ENCODE measurements at regions not wholly inside any gene's neighbourhood (a gene's known extent, or its start where the extent isn't known, plus 50 kb on each side); places are given as distances from the start of the nearest gene placed in this dataset.

DNA sequence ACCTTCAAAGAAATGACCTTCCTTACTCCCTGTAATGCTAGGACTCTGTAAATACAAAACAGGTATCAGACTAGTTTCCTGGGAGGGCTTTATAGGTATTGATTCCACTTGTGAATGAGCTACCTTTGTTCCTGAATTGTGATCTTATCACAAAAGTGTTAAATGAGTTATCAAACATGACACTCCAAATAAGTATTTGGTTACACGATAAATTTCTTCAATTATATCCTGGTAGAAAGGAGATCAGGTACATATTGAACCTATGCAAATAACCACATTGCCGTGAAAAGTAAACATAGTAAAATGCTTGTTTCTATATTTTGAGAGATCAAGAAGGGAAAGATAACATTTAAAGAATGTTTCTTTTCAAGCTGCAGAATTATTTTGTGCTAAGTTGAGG lies 285.3 kb downstream of the HIVEP2 start:
- no peaks in the 10 kb centered on the region for H3K36me3 ChIP-seq (ENCODE audit: control insufficient read depth in 1 of 2, insufficient read depth in 2 of 2, low read length in 1 of 2)
- H3K9me3 ChIP-seq (ENCODE audit: control insufficient read depth, low read length), result no peaks in the 10 kb centered on the region
- H3K27ac ChIP-seq (ENCODE audit: low read depth in 1 of 2, low read length in 2 of 2), result no peak overlapping the region
- no peak for DNase-seq
- no peak overlapping the region for H3K4me3 ChIP-seq (ENCODE audit: low read length in 2 of 2)
- intact Hi-C loops (cut with DNase I), result no loop called here
- 62 to 67% methylated on average over 2 of the region's 2 CpGs for WGBS, 2 donors
- ATAC-seq (ENCODE audit: low FRiP score), result no peak
- no peaks in the 10 kb centered on the region for H3K4me1 ChIP-seq (ENCODE audit: control insufficient read depth in 1 of 2, insufficient read depth in 2 of 2, low read length in 2 of 2)
- H3K27me3 ChIP-seq (ENCODE audit: control insufficient read depth in 1 of 2, insufficient read depth in 2 of 2, low read length in 1 of 2), result no peaks in the 10 kb centered on the region

DNA sequence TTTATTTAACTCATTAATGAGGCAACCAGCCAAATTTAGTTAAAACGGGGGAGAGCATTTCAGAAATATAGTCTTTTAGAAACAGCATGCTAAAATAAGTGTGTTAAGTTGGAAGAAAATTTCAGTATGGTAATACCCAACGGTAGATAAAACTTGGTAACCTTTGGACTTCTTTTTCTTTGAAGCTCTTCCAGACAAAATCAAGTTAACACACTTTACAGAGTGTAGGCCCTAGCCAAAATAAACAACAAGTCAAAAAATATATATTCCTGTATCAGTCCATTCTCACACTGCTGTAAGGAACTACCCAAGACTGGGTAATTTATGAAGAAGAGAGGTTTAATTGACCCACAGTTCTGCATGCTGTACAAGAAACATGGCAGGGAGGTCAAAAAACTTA lies 279.6 kb downstream of the HIVEP2 start:
- intact Hi-C loops (cut with DNase I), result no loop called here
- DNase-seq (no peak), ATAC-seq (ENCODE audit: low FRiP score) (no peak)
- H3K9me3 ChIP-seq (ENCODE audit: control insufficient read depth, low read length), result peaks cover 1% of the 10 kb centered on the region
- whole genome bisulfite sequencing, 2 donors, result 33 to 43% methylated on average over 2 of the region's 2 CpGs
- no peaks in the 10 kb centered on the region for H3K36me3 ChIP-seq (ENCODE audit: control insufficient read depth in 1 of 2, insufficient read depth in 2 of 2, low read length in 1 of 2)
- no peaks in the 10 kb centered on the region for H3K4me1 ChIP-seq (ENCODE audit: control insufficient read depth in 1 of 2, insufficient read depth in 2 of 2, low read length in 2 of 2)
- no peak overlapping the region for H3K27ac ChIP-seq (ENCODE audit: low read depth in 1 of 2, low read length in 2 of 2)
- no peak overlapping the region for H3K4me3 ChIP-seq (ENCODE audit: low read length in 2 of 2)
- no peaks in the 10 kb centered on the region for H3K27me3 ChIP-seq (ENCODE audit: control insufficient read depth in 1 of 2, insufficient read depth in 2 of 2, low read length in 1 of 2)

DNA sequence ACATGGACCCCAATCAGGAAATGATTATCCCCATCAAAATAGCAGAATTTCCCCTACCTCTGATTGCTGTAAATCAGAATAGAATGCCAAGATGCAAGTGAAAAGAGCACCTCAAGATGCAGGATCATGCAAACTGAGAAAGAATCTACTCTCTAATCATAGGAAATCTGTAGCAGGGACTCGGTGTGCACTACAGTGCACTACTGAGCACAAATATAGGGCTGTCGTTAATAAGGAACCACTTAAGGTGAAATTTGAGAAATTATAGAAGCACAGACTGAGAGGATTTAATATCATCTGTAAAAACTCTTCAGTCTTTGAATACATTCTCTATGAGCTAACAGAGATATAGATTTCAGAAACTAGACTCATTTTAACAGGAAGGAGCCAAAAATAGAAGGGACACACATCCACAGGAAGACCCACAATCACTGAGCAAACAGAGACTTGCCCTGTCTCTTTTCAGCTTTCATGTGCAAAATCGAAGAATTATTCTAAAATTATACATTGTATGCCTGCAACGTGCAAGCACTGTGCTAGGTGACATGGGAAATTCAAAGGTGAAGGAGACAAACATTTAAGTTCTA lies 278.3 kb downstream of the HIVEP2 start:
- Histone ChIP-seq H3K4me1 (ENCODE audit: control insufficient read depth in 1 of 2, insufficient read depth in 2 of 2, low read length in 2 of 2) (no peaks in the 10 kb centered on the region), H3K4me3 (ENCODE audit: low read length in 2 of 2) (no peak overlapping the region), H3K9me3 (ENCODE audit: control insufficient read depth, low read length) (peaks cover 4% of the 10 kb centered on the region), H3K36me3 (ENCODE audit: control insufficient read depth in 1 of 2, insufficient read depth in 2 of 2, low read length in 1 of 2) (no peaks in the 10 kb centered on the region), H3K27me3 (ENCODE audit: control insufficient read depth in 1 of 2, insufficient read depth in 2 of 2, low read length in 1 of 2) (no peaks in the 10 kb centered on the region), H3K27ac (ENCODE audit: low read depth in 1 of 2, low read length in 2 of 2) (no peak overlapping the region)
- DNase-seq (no peak), ATAC-seq (ENCODE audit: low FRiP score) (no peak)
- 57 to 71% methylated on average over 4 of the region's 4 CpGs for WGBS, 2 donors
- intact Hi-C loops (cut with DNase I), result no loop called here

DNA sequence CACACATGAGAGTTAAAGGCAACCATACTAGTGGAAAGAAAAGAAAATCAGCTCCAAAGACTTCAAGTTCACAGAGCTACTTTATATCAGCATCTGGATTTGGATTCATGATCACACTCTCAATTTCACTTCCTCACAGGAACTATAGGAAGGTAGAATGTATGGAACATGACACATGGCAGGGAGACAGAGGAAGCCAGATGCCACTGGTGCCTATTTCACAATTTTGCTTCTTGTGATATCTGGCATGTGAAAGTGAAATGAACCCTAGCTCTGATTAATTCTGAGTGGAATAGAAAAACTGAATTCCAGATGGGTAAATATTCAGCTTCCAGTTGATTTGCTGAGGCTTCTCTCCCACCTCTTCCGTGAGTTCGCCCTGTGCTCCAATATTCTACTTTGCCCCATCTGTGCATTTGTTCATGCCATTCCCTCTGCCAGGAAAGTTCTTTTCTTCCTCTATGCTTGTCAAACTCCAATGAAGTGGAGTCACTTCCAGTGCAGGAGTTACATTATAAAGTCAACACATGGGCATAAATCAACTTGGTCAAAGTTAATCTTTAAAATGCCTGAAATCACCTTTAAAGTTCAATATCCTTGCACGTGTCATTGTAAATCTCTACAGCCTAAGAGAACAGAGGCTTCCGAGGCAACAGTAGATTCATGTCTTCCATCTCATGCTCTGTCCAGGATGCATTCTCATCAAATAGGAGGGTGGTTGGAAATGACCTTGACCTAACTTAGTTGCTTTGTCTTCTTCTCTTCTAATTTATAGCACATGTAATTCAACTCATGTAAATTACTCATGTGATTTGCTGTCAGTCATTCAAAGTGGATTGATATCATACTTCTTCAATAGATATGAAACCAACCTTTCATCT lies 275.3 kb downstream of the HIVEP2 start:
- ATAC-seq (ENCODE audit: low FRiP score) (no peak), DNase-seq (no peak)
- no peaks in the 10 kb centered on the region for H3K4me1 ChIP-seq (ENCODE audit: control insufficient read depth in 1 of 2, insufficient read depth in 2 of 2, low read length in 2 of 2)
- no peaks in the 10 kb centered on the region for H3K36me3 ChIP-seq (ENCODE audit: control insufficient read depth in 1 of 2, insufficient read depth in 2 of 2, low read length in 1 of 2)
- H3K27ac ChIP-seq (ENCODE audit: low read depth in 1 of 2, low read length in 2 of 2), result no peak overlapping the region
- no peaks in the 10 kb centered on the region for H3K27me3 ChIP-seq (ENCODE audit: control insufficient read depth in 1 of 2, insufficient read depth in 2 of 2, low read length in 1 of 2)
- 89 to 96% methylated on average over 4 of the region's 4 CpGs for WGBS, 2 donors
- intact Hi-C loops (cut with DNase I), result no loop called here
- H3K9me3 ChIP-seq (ENCODE audit: control insufficient read depth, low read length), result peaks cover 4% of the 10 kb centered on the region
- no peak overlapping the region for H3K4me3 ChIP-seq (ENCODE audit: low read length in 2 of 2)

DNA sequence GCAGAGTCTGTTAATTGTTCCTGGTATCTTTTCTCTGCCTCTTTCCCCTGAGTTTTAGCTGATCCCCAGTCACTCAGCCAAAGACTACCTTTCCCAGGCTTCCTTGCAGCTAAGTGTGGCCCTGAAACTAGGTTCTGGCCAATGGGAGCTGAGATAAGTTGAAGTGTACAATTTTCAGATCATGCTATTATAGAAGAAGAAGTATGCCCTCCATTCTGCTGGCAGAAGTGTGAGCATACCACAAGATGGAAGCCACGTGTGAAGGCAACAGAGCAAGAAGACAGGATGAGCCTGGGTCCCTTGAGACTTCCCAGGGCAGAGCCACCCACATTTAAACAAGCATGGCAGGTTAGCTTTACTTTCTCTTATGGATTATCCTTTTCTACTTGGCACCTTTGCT lies 273.2 kb downstream of the HIVEP2 start:
- intact Hi-C loops (cut with DNase I), result no loop called here
- no peak overlapping the region for H3K27ac ChIP-seq (ENCODE audit: low read depth in 1 of 2, low read length in 2 of 2)
- no peak for ATAC-seq (ENCODE audit: low FRiP score)

DNA sequence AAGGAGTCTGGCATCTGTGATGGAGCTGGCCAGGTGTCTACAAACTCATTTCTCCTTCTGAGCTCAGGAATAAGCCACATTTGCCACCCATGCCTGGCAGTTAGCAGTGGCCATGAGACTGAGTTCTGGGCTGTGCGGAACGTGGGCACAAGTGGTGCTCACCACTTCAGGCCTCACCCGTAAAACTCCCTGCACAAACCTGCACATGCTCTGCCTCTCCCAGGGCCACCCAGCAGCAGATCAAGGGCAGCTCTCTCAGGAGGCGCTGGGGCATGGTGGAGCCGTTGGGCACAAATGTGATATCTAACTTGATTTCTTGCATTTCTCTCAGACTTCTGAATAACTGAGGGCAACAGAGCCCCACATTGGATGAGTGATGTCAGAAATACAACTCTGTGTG lies 269.5 kb downstream of the HIVEP2 start:
- peaks cover 1% of the 10 kb centered on the region for H3K9me3 ChIP-seq (ENCODE audit: control insufficient read depth, low read length)
- no peak overlapping the region for H3K27ac ChIP-seq (ENCODE audit: low read depth in 1 of 2, low read length in 2 of 2)
- DNase-seq (no peak), ATAC-seq (ENCODE audit: low FRiP score) (no peak)
- H3K4me1 ChIP-seq (ENCODE audit: control insufficient read depth in 1 of 2, insufficient read depth in 2 of 2, low read length in 2 of 2), result peaks cover 0 to 4% of the 10 kb centered on the region in 2 donors
- no peak overlapping the region for H3K4me3 ChIP-seq (ENCODE audit: low read length in 2 of 2)
- H3K27me3 ChIP-seq (ENCODE audit: control insufficient read depth in 1 of 2, insufficient read depth in 2 of 2, low read length in 1 of 2), result no peaks in the 10 kb centered on the region
- intact Hi-C loops (cut with DNase I), result no loop called here
- no peaks in the 10 kb centered on the region for H3K36me3 ChIP-seq (ENCODE audit: control insufficient read depth in 1 of 2, insufficient read depth in 2 of 2, low read length in 1 of 2)
- WGBS, 2 donors, result 83 to 91% methylated on average over 5 of the region's 5 CpGs

More for the DNA sequence above, 273.2 kb downstream of the HIVEP2 start:
- H3K27me3 ChIP-seq (ENCODE audit: control insufficient read depth in 1 of 2, insufficient read depth in 2 of 2, low read length in 1 of 2), result no peaks in the 10 kb centered on the region
- 75 to 77% methylated on average over 1 of the region's 1 CpG for WGBS, 2 donors
- H3K4me1 ChIP-seq (ENCODE audit: control insufficient read depth in 1 of 2, insufficient read depth in 2 of 2, low read length in 2 of 2), result no peaks in the 10 kb centered on the region
- no peak overlapping the region for H3K4me3 ChIP-seq (ENCODE audit: low read length in 2 of 2)
- no peaks in the 10 kb centered on the region for H3K36me3 ChIP-seq (ENCODE audit: control insufficient read depth in 1 of 2, insufficient read depth in 2 of 2, low read length in 1 of 2)
- peaks cover 3% of the 10 kb centered on the region for H3K9me3 ChIP-seq (ENCODE audit: control insufficient read depth, low read length)
- no peak for DNase-seq

DNA sequence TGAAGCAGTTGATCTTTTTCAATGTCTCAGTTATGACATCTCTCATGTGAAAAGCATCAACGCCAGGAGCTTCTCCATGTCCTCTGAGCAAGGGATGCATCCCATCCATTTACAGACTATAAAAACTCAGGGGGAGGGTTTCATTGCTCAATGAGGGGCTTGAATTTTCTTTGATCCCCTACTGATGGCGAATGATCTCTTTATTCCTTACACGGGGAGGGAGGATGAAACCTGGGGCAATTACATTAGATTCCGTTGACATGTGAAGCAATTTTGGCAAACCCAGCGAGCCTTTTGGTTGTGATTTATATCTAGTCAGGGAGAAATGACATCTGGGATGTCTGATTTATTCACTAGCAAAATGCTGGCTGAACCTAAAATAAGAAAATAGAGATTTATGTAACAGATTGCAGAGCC lies 268.9 kb downstream of the HIVEP2 start:
- no peaks in the 10 kb centered on the region for H3K9me3 ChIP-seq (ENCODE audit: control insufficient read depth, low read length)
- H3K4me3 ChIP-seq (ENCODE audit: low read length in 2 of 2), result no peak overlapping the region
- 64 to 68% methylated on average over 5 of the region's 5 CpGs for WGBS, 2 donors
- intact Hi-C loops (cut with DNase I), result no loop called here
- H3K27ac ChIP-seq (ENCODE audit: low read depth in 1 of 2, low read length in 2 of 2), result no peak overlapping the region
- DNase-seq (no peak), ATAC-seq (ENCODE audit: low FRiP score) (no peak)
- no peaks in the 10 kb centered on the region for H3K36me3 ChIP-seq (ENCODE audit: control insufficient read depth in 1 of 2, insufficient read depth in 2 of 2, low read length in 1 of 2)
- H3K27me3 ChIP-seq (ENCODE audit: control insufficient read depth in 1 of 2, insufficient read depth in 2 of 2, low read length in 1 of 2), result no peaks in the 10 kb centered on the region
- peaks cover 0 to 4% of the 10 kb centered on the region in 2 donors for H3K4me1 ChIP-seq (ENCODE audit: control insufficient read depth in 1 of 2, insufficient read depth in 2 of 2, low read length in 2 of 2)

DNA sequence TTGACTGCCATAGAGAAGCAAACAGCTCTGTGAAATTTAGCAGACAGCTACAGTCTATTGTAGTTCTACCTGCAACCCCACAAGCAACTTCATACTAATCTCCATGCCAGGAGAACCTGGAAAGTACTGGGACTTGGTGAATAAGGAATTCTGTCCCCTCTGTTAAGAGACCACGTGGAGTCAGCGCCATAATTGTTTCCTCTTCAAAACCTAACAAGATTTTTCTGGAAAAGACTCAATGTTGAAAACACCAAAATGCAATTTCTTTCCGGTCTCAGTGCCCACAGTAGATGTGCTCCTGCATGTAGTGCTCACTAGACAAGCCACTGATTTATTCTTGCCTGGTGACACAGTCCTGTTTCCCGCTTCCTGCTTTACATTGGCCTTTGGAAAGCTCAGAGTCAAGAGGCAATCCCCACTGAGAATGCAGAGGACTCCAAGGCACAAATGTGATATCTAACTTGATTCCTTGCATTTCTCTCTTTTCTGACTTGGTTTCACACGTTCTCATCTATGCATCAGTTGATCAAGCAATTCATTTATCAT lies 268.3 kb downstream of the HIVEP2 start:
- no peak overlapping the region for H3K4me3 ChIP-seq (ENCODE audit: low read length in 2 of 2)
- H3K9me3 ChIP-seq (ENCODE audit: control insufficient read depth, low read length), result no peaks in the 10 kb centered on the region
- DNase-seq (no peak), ATAC-seq (ENCODE audit: low FRiP score) (no peak)
- peaks cover 0 to 4% of the 10 kb centered on the region in 2 donors for H3K4me1 ChIP-seq (ENCODE audit: control insufficient read depth in 1 of 2, insufficient read depth in 2 of 2, low read length in 2 of 2)
- H3K27me3 ChIP-seq (ENCODE audit: control insufficient read depth in 1 of 2, insufficient read depth in 2 of 2, low read length in 1 of 2), result no peaks in the 10 kb centered on the region
- H3K36me3 ChIP-seq (ENCODE audit: control insufficient read depth in 1 of 2, insufficient read depth in 2 of 2, low read length in 1 of 2), result no peaks in the 10 kb centered on the region
- 79 to 82% methylated on average over 5 of the region's 5 CpGs for WGBS, 2 donors
- intact Hi-C loops (cut with DNase I), result no loop called here
- no peak overlapping the region for H3K27ac ChIP-seq (ENCODE audit: low read depth in 1 of 2, low read length in 2 of 2)
